ENCODE measurements at regions not wholly inside any gene's neighbourhood (a gene's known extent, or its start where the extent isn't known, plus 50 kb on each side); places are given as distances from the start of the nearest gene placed in this dataset.

DNA sequence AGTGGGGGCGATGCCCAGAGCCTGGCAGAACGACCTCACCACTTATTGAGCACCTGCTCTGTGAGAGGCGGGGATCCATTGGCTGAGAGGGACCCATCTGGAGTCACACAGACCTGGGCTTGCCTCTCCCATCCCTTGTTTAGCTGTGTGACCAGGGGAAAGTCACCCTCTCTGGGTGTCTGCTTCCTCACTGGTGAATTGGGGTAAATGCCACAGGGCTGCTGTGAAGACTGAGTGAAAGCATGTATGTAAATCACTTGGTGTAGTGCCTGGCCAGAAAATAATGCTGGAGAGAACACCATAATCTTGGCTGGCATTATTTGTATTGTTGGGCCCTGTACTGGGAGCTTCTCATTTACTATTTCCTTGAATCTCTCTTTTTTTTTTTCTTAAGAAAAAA, 83.4 kb upstream of the PRL start:
- TF ChIP-seq POLR2A (IDR thresholded peaks at IDR 0.05; ENCODE audit: low read length) (no peak), GATA1 (IDR thresholded peaks at IDR 0.05; ENCODE audit: low read depth, low read length) (no peak)

Data from erythroblast (primary cell).